Tibial artery (tissue), 4 donors: ENCODE measurements at regions not wholly inside any gene's neighbourhood (a gene's known extent, or its start where the extent isn't known, plus 50 kb on each side); places are given as distances from the start of the nearest gene placed in this dataset.

Experiments
- DNase-seq, 2 donors: peaks; one replicate each; pipeline ENCODE4 v3.0.0-alpha.2; 2019
- H3K27ac ChIP-seq, 2 donors: fragments of 200-600 bp; sonication (generic) in 1 of 2; 1 replicate in 1 of 2; 2 replicates in 1 of 2; pipeline ENCODE4 v1.5.1; 2018 to 2019; ENCODE audit warnings: mild to moderate bottlenecking in 1 of 2
- H3K27me3 ChIP-seq, 2 donors: fragments of 200-600 bp; sonication (generic) in 1 of 2; one replicate each; pipeline versions ENCODE4 v1.5.1 to v1.6.0; 2016 to 2019
- H3K36me3 ChIP-seq, 3 donors: fragments of 200-600 bp; sonication (generic) in 2 of 3; one replicate each; pipeline ENCODE4 v1.5.1; 2016 to 2019; ENCODE audit warnings: mild to moderate bottlenecking in 2 of 3
- H3K4me1 ChIP-seq, 4 donors: fragments of 200-600 bp; sonication (generic) in 2 of 4; 1 replicate in 3 of 4; 2 replicates in 1 of 4; pipeline ENCODE4 v1.5.1; 2016 to 2019
- H3K4me3 ChIP-seq, 2 donors: fragments of 200-600 bp; sonication (generic) in 1 of 2; 1 replicate in 1 of 2; 2 replicates in 1 of 2; pipeline ENCODE4 v1.5.1; 2018 to 2019; ENCODE audit warnings: mild to moderate bottlenecking in 2 of 2
- H3K9me3 ChIP-seq, 3 donors: fragments of 200-600 bp; sonication (generic) in 1 of 3; one replicate each; pipeline ENCODE4 v1.5.1; 2016 to 2019
- intact Hi-C: fragments of 100-400 bp; cut with DNase I; formaldehyde crosslinking; loops from one replicate; pipeline ENCODE4 v1.15.0; 2023; ENCODE audit warnings: low total_unique reads
- TF ChIP-seq, protein P1 (sequence below), 2 experiments: fragments of 200-600 bp in 1 of 2; fragments of 450-650 bp in 1 of 2; IDR thresholded peaks; one replicate each; pipeline ENCODE4 v1.5.1; 2017 to 2019; ENCODE audit warnings: antibody characterized with exemption in 2 of 2, mild to moderate bottlenecking in 1 of 2, moderate library complexity in 1 of 2

DNA sequence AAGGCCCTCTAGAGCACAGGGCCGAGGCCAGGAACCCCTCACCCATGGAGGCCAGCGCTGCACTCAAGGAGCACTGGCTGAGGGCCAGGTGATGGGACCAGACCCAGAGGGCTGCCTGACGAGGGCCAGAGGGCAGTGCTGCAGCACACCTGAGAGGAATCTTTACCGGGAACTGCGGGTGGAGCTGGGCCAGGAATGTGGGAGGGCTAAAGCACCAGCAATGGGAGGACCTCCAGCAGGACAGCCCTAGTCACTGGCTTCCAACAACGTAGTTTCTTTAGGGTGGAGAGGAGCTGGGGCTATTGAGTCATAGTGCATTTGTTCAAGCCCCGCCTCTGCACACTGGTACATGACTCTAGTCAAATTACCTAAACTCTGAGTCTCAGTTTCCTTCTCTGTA, 143.4 kb downstream of the TMEM17 start:
- DNase-seq = no peak
- H3K36me3 ChIP-seq = no peaks in the 10 kb centered on the region
- H3K27ac ChIP-seq = no peak overlapping the region
- no peak overlapping the region for H3K4me3 ChIP-seq
- intact Hi-C loops = no loop called here
- TF ChIP-seq, protein P1, sequence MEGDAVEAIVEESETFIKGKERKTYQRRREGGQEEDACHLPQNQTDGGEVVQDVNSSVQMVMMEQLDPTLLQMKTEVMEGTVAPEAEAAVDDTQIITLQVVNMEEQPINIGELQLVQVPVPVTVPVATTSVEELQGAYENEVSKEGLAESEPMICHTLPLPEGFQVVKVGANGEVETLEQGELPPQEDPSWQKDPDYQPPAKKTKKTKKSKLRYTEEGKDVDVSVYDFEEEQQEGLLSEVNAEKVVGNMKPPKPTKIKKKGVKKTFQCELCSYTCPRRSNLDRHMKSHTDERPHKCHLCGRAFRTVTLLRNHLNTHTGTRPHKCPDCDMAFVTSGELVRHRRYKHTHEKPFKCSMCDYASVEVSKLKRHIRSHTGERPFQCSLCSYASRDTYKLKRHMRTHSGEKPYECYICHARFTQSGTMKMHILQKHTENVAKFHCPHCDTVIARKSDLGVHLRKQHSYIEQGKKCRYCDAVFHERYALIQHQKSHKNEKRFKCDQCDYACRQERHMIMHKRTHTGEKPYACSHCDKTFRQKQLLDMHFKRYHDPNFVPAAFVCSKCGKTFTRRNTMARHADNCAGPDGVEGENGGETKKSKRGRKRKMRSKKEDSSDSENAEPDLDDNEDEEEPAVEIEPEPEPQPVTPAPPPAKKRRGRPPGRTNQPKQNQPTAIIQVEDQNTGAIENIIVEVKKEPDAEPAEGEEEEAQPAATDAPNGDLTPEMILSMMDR (IDR thresholded peaks at IDR 0.05) = no peak
- H3K27me3 ChIP-seq = no peaks in the 10 kb centered on the region
- H3K9me3 ChIP-seq = no peaks in the 10 kb centered on the region
- H3K4me1 ChIP-seq = no peaks in the 10 kb centered on the region

DNA sequence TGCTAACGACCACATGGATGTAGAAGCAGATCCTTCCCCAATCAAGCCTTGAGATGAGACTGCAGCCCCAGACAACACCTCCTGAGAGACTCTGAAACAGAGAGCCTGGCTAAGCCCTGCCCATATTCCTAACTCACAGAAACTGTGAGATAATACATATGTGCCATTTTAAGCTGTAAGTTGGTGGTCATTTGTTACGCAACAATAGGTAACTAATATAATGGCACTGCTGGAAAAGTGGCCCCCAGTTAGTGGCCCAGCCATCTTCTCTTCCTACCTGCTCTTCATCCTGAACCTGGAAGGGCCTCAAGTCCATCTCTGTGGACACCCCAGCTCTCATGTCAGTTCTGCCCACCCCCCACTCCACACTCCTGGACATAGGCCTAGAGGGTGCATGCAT, 144.0 kb downstream of the TMEM17 start:
- DNase-seq = no peak
- TF ChIP-seq, protein P1 (IDR thresholded peaks at IDR 0.05) = no peak
- intact Hi-C loops = no loop called here
- H3K4me3 ChIP-seq = no peak overlapping the region
- no peak overlapping the region for H3K27ac ChIP-seq
- no peaks in the 10 kb centered on the region for H3K27me3 ChIP-seq
- H3K9me3 ChIP-seq = no peaks in the 10 kb centered on the region
- no peaks in the 10 kb centered on the region for H3K36me3 ChIP-seq
- H3K4me1 ChIP-seq = no peaks in the 10 kb centered on the region

DNA sequence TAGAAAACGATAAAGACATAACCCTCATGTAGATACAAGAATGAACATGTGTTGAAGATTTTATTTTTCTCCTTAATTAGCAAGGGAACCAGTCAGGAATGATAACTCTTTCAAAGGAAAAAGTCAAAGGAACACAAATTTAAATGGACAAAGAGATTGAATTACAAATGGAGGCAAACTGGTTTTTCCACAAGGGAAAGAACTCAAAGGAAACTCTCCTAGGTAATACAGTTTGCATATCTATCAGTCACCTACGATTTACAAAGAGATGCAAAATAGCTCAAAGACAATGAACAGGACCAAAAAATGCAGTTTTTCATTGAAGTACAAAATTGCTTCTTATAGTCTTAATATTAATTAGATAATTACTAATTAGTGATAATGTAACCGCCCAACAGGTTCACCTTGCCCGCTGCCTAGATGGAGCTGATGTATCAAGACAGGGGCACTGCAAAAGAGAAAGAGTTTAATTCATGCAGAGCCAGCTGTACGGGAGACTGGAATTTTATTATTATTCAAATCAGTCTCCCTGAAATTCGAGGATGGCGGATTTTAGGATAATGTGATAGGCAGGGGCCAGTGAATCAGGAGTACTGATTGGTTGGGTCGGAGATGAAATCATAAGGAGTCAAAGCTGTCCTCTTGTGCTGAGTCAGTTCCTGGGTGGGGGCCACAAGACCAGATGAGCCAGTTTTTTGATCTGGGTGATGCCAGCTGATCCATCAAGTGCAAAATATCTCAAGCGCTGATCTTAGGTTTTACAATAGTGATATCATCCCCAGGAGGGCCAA, 151.0 kb downstream of the TMEM17 start:
- Histone ChIP-seq H3K27ac (no peak overlapping the region), H3K4me1 (no peaks in the 10 kb centered on the region), H3K27me3 (no peaks in the 10 kb centered on the region), H3K36me3 (no peaks in the 10 kb centered on the region), H3K9me3 (peaks cover 0 to 12% (median 3%) of the 10 kb centered on the region in 3 donors), H3K4me3 (no peak overlapping the region)
- intact Hi-C loops = no loop called here
- no peak for DNase-seq
- TF ChIP-seq, protein P1 (IDR thresholded peaks at IDR 0.05) = no peak

DNA sequence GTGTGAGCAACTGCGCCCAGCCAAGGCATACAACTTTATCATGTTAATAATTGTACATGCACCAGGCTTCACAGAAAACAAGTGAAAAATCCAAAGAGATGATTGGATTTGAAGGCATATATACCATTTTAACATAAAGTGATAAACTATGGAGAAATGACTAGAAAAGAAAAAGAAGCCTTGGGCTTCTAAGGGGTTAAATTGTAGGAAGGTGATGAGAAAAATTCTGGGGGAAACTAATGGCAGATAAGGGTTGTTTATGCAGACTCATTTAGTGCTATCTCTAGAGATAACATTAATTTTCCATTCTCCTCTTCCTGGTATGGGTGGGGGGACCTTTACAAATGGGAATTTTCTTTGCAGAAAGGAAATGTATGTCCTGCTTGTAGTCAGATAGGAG, 154.0 kb downstream of the TMEM17 start:
- H3K9me3 ChIP-seq = peaks cover 0 to 12% (median 3%) of the 10 kb centered on the region in 3 donors
- H3K36me3 ChIP-seq = no peaks in the 10 kb centered on the region
- intact Hi-C loops = no loop called here
- no peaks in the 10 kb centered on the region for H3K4me1 ChIP-seq
- no peak overlapping the region for H3K27ac ChIP-seq
- no peak for DNase-seq
- TF ChIP-seq, protein P1 (IDR thresholded peaks at IDR 0.05) = no peak
- H3K4me3 ChIP-seq = no peak overlapping the region
- no peaks in the 10 kb centered on the region for H3K27me3 ChIP-seq

DNA sequence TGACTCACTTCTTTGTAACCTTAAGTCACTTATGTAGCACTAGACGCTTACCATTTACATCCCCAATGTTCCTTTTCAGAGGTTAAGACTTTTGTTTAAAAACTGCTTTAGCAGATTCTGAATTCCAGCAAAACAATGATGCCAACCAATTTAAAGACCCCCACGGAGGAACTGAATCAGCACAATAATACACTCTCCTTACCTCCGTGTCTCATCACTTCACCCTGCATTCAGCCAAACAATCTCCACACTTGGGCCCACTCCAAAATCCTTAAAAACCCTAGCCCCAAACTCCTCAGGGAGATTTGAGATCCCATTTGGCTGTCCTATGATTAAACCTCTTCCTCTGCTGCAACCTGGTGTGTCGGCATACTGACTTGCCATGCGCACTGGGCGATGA, 153.9 kb downstream of the B3GNT2 start:
- H3K4me1 ChIP-seq = no peaks in the 10 kb centered on the region
- TF ChIP-seq, protein P1 (IDR thresholded peaks at IDR 0.05) = no peak
- intact Hi-C loops = no loop called here
- no peak overlapping the region for H3K4me3 ChIP-seq
- no peak for DNase-seq
- H3K27ac ChIP-seq = no peak overlapping the region
- H3K27me3 ChIP-seq = no peaks in the 10 kb centered on the region
- H3K36me3 ChIP-seq = no peaks in the 10 kb centered on the region
- peaks cover 0 to 12% (median 3%) of the 10 kb centered on the region in 3 donors for H3K9me3 ChIP-seq
